GM12878 (cell line): ENCODE measurements at regions not wholly inside any gene's neighbourhood (a gene's known extent, or its start where the extent isn't known, plus 50 kb on each side); places are given as distances from the start of the nearest gene placed in this dataset.

Experiments
- BHLHE40 ChIP-seq, 2 experiments: fragments of 450-650 bp in 1 of 2; IDR thresholded peaks; 2 replicates each; pipeline ENCODE4 v1.6.1; 2011 to 2017; ENCODE audit warnings: low read depth in 2 of 2, borderline replicate concordance in 1 of 2, improper control_type of control experiment in 1 of 2, low read length in 1 of 2, mild to moderate bottlenecking in 1 of 2
- POLR2AphosphoS5 ChIP-seq: IDR thresholded peaks from 2 replicates; pipeline ENCODE4 v1.6.1; 2011; ENCODE audit warnings: mild to moderate bottlenecking, low read length, inconsistent platforms
- TF ChIP-seq, protein P1 (sequence below), 3 experiments: IDR thresholded peaks in 2 of 3; conservative IDR thresholded peaks in 1 of 3; 2 replicates each; pipeline ENCODE4 v1.5.1; 2011; ENCODE audit warnings: low read depth in 3 of 3, low read length in 3 of 3, mild to moderate bottlenecking in 3 of 3, control low read depth in 2 of 3, moderate library complexity in 2 of 3, inconsistent platforms in 1 of 3, mixed read lengths in 1 of 3; ENCODE audit not compliant: control insufficient read depth in 2 of 3, insufficient read depth in 1 of 3; ENCODE audit errors: extremely low read depth in 1 of 3
- TF ChIP-seq, protein P2 (sequence below): IDR thresholded peaks from 2 replicates; pipeline ENCODE4 v1.6.1; 2012; ENCODE audit warnings: low read length, inconsistent platforms
- TF ChIP-seq, protein P3 (sequence below): fragments of 450-650 bp; IDR thresholded peaks from 2 replicates; pipeline ENCODE4 v1.6.1; 2017; ENCODE audit warnings: mild to moderate bottlenecking

DNA sequence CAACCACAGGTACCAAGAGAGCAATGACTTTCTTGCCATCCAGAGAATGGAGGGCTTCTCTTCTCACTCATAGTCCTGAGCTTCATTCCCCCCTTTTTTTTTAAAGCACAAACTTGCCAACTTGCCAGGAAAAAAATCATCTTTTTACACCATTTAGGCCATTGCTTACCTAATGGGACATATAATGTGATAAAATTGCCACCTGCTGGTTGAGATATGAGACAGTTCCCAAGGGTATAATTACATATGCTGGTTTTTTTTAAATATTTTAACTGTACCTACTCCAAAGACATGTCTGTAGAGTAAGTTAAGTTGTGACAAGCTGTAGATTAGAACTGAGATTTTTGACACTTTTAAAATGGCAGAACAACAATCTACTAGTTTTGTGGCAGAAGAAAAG lies 519.1 kb upstream of the SEL1L start:
- TF ChIP-seq BHLHE40 (IDR thresholded peaks at IDR 0.05; ENCODE audit: borderline replicate concordance in 1 of 2, low read depth in 2 of 2, low read length in 1 of 2) = no peak
- TF ChIP-seq, protein P1, sequence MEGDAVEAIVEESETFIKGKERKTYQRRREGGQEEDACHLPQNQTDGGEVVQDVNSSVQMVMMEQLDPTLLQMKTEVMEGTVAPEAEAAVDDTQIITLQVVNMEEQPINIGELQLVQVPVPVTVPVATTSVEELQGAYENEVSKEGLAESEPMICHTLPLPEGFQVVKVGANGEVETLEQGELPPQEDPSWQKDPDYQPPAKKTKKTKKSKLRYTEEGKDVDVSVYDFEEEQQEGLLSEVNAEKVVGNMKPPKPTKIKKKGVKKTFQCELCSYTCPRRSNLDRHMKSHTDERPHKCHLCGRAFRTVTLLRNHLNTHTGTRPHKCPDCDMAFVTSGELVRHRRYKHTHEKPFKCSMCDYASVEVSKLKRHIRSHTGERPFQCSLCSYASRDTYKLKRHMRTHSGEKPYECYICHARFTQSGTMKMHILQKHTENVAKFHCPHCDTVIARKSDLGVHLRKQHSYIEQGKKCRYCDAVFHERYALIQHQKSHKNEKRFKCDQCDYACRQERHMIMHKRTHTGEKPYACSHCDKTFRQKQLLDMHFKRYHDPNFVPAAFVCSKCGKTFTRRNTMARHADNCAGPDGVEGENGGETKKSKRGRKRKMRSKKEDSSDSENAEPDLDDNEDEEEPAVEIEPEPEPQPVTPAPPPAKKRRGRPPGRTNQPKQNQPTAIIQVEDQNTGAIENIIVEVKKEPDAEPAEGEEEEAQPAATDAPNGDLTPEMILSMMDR (IDR thresholded peaks at IDR 0.05 in 2 of 3, conservative IDR thresholded peaks at IDR 0.05 in 1 of 3; ENCODE audit: control insufficient read depth in 2 of 3, extremely low read depth in 1 of 3, insufficient read depth in 1 of 3, low read depth in 3 of 3, low read length in 3 of 3) = no peak; a peak in 1 of 6 replicates
- TF ChIP-seq, protein P2, sequence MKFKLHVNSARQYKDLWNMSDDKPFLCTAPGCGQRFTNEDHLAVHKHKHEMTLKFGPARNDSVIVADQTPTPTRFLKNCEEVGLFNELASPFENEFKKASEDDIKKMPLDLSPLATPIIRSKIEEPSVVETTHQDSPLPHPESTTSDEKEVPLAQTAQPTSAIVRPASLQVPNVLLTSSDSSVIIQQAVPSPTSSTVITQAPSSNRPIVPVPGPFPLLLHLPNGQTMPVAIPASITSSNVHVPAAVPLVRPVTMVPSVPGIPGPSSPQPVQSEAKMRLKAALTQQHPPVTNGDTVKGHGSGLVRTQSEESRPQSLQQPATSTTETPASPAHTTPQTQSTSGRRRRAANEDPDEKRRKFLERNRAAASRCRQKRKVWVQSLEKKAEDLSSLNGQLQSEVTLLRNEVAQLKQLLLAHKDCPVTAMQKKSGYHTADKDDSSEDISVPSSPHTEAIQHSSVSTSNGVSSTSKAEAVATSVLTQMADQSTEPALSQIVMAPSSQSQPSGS = no peak
- no peak for TF ChIP-seq POLR2AphosphoS5
- TF ChIP-seq, protein P3, sequence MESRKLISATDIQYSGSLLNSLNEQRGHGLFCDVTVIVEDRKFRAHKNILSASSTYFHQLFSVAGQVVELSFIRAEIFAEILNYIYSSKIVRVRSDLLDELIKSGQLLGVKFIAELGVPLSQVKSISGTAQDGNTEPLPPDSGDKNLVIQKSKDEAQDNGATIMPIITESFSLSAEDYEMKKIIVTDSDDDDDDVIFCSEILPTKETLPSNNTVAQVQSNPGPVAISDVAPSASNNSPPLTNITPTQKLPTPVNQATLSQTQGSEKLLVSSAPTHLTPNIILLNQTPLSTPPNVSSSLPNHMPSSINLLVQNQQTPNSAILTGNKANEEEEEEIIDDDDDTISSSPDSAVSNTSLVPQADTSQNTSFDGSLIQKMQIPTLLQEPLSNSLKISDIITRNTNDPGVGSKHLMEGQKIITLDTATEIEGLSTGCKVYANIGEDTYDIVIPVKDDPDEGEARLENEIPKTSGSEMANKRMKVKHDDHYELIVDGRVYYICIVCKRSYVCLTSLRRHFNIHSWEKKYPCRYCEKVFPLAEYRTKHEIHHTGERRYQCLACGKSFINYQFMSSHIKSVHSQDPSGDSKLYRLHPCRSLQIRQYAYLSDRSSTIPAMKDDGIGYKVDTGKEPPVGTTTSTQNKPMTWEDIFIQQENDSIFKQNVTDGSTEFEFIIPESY = no peak
